ENCODE measurements at regions not wholly inside any gene's neighbourhood (a gene's known extent, or its start where the extent isn't known, plus 50 kb on each side); places are given as distances from the start of the nearest gene placed in this dataset.
"Not testable (repeated sequence)": the region's sequence is repeated elsewhere in the genome, so short reads cannot be mapped to it uniquely, and the experiment has no call there.

DNA sequence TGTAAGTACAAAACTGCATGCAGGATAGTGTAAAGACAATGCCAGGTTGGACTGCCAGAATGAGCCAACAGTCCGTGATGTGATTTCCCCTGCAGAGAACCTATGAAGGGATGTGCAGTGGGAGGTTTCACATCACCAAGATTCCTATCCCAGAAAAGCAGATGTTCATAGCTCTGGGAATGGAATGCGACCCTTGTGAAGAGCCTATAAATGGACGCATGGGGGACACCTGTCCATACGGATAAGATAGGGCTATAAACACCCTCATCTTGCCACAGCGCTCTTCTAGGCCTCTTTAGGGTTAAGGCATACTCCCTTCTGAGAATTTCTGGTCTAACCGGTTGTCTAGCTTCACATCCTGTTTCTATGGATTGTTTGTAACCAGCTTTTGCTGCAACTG lies 1261.8 kb downstream of the RAPGEF2 start:
- WGBS (ENCODE audit: insufficient coverage): 100% methylated on average over 1 of the region's 6 CpGs
- DNase-seq; POLR2A ChIA-PET; H3K9me3 ChIP-seq (ENCODE audit: control extremely low read depth in 1 of 5, control insufficient read depth in 4 of 5, insufficient read depth in 2 of 5, low read depth in 1 of 5, low read length in 4 of 5); H3K27ac ChIP-seq (ENCODE audit: insufficient read depth in 1 of 2, low read depth in 1 of 2, low read length in 2 of 2, poor library complexity in 1 of 2, severe bottlenecking in 2 of 2); H3K27me3 ChIP-seq (replicated peaks in 2 of 5; ENCODE audit: control insufficient read depth in 4 of 5, insufficient read depth in 5 of 5, low read length in 4 of 5); H3K36me3 ChIP-seq (ENCODE audit: control insufficient read depth in 4 of 4, insufficient read depth in 4 of 4, low read length in 3 of 4); H3K4me3 ChIP-seq (ENCODE audit: control insufficient read depth in 1 of 7, extremely low read depth in 1 of 7, insufficient read depth in 4 of 7, low read depth in 2 of 7, low read length in 6 of 7); H3K4me1 ChIP-seq (ENCODE audit: control extremely low read depth in 1 of 4, control insufficient read depth in 4 of 4, insufficient read depth in 4 of 4, low read length in 3 of 4): not testable (repeated sequence)
- CTCF ChIA-PET: interaction anchor here (1.3 kb wide), 1 partner anchor 8 kb away, joined by 3 read pairs; no protein-coding TSS in a partner anchor

DNA sequence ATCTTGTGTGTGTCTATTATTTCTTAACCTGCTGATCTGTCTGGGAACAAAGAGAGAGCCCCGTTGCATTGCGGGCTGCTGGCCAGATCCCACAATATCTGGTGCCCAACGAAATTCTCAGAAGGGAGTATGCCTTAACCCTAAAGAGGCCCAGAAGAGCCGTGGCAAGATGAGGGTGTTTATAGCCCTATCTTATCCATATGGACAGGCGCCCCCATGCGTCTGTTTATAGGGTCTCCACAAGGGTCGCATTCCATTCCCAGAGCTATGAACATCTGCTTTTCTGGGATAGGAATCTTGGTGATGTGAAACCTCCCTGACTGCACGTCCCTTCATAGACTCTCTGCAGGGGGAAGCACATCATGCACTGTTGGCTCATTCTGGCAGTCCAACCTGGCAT lies 1262.5 kb downstream of the RAPGEF2 start:
- H3K4me3 ChIP-seq (ENCODE audit: control insufficient read depth in 1 of 7, extremely low read depth in 1 of 7, insufficient read depth in 4 of 7, low read depth in 2 of 7, low read length in 6 of 7); H3K36me3 ChIP-seq (ENCODE audit: control insufficient read depth in 4 of 4, insufficient read depth in 4 of 4, low read length in 3 of 4); H3K27ac ChIP-seq (ENCODE audit: insufficient read depth in 1 of 2, low read depth in 1 of 2, low read length in 2 of 2, poor library complexity in 1 of 2, severe bottlenecking in 2 of 2); H3K9me3 ChIP-seq (ENCODE audit: control extremely low read depth in 1 of 5, control insufficient read depth in 4 of 5, insufficient read depth in 2 of 5, low read depth in 1 of 5, low read length in 4 of 5); DNase-seq; POLR2A ChIA-PET; H3K27me3 ChIP-seq (replicated peaks in 2 of 5; ENCODE audit: control insufficient read depth in 4 of 5, insufficient read depth in 5 of 5, low read length in 4 of 5); H3K4me1 ChIP-seq (ENCODE audit: control extremely low read depth in 1 of 4, control insufficient read depth in 4 of 4, insufficient read depth in 4 of 4, low read length in 3 of 4): not testable (repeated sequence)
- 77% methylated on average over 5 of the region's 8 CpGs for WGBS (ENCODE audit: insufficient coverage)
- CTCF ChIA-PET: interaction anchor here (1.3 kb wide), 1 partner anchor 8 kb away, joined by 3 read pairs; no protein-coding TSS in a partner anchor

DNA sequence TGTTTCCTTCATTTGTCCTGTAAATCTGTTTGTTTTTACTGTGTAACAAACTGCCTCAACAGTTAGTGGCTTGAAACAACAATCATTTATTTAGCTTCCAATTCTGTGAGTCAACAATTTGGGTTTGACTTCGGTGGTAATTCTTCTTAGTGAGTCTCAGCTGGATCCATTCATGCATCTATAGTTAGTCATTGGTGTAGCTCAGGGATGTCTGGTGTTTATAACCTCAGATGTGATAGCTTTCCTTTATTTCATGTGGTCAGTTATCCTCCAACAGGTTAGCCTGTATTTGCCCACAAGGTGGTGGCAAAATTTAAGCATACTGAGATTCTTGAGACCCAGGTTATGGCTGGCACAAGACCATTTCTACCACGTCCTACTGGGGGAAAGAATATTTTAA lies 1267.2 kb downstream of the RAPGEF2 start:
- Histone ChIP-seq H3K9me3 (ENCODE audit: control extremely low read depth in 1 of 5, control insufficient read depth in 4 of 5, insufficient read depth in 2 of 5, low read depth in 1 of 5, low read length in 4 of 5) (no peaks in the 10 kb centered on the region), H3K4me1 (ENCODE audit: control extremely low read depth in 1 of 4, control insufficient read depth in 4 of 4, insufficient read depth in 4 of 4, low read length in 3 of 4) (no peaks in the 10 kb centered on the region), H3K36me3 (ENCODE audit: control insufficient read depth in 4 of 4, insufficient read depth in 4 of 4, low read length in 3 of 4) (no peaks in the 10 kb centered on the region), H3K4me3 (ENCODE audit: control insufficient read depth in 1 of 7, extremely low read depth in 1 of 7, insufficient read depth in 4 of 7, low read depth in 2 of 7, low read length in 6 of 7) (no peak overlapping the region), H3K27me3 (replicated peaks in 2 of 5; ENCODE audit: control insufficient read depth in 4 of 5, insufficient read depth in 5 of 5, low read length in 4 of 5) (no peaks in the 10 kb centered on the region), H3K27ac (ENCODE audit: insufficient read depth in 1 of 2, low read depth in 1 of 2, low read length in 2 of 2, poor library complexity in 1 of 2, severe bottlenecking in 2 of 2) (no peak overlapping the region)
- 93% methylated on average over 2 of the region's 2 CpGs for WGBS (ENCODE audit: insufficient coverage)
- ChIA-PET POLR2A (no interaction called here), CTCF (no interaction called here)
- DNase-seq: no peak

DNA sequence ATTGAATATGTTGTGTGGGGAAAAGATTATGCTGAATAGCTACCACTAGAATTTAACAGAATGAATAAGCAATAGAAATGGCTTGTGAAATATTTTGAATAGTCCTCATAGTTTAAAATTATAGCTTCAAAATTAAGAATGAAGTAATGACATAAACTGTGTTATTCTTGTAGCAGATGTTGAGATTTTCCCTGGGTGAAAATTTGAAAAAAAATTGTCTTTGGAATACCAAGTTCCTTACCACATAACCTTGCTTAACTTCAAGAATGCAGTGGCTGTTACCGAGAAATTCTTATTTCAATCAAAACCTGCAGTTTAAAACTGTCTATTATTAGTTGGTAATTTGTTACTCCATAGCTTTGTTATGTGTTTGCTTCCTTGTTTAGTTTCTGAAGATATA lies 1268.6 kb downstream of the RAPGEF2 start:
- ChIA-PET CTCF (no interaction called here), POLR2A (no interaction called here)
- DNase-seq: no peak
- Histone ChIP-seq H3K4me1 (ENCODE audit: control extremely low read depth in 1 of 4, control insufficient read depth in 4 of 4, insufficient read depth in 4 of 4, low read length in 3 of 4) (no peaks in the 10 kb centered on the region), H3K4me3 (ENCODE audit: control insufficient read depth in 1 of 7, extremely low read depth in 1 of 7, insufficient read depth in 4 of 7, low read depth in 2 of 7, low read length in 6 of 7) (no peak overlapping the region), H3K9me3 (ENCODE audit: control extremely low read depth in 1 of 5, control insufficient read depth in 4 of 5, insufficient read depth in 2 of 5, low read depth in 1 of 5, low read length in 4 of 5) (no peaks in the 10 kb centered on the region), H3K36me3 (ENCODE audit: control insufficient read depth in 4 of 4, insufficient read depth in 4 of 4, low read length in 3 of 4) (no peaks in the 10 kb centered on the region), H3K27me3 (replicated peaks in 2 of 5; ENCODE audit: control insufficient read depth in 4 of 5, insufficient read depth in 5 of 5, low read length in 4 of 5) (no peaks in the 10 kb centered on the region), H3K27ac (ENCODE audit: insufficient read depth in 1 of 2, low read depth in 1 of 2, low read length in 2 of 2, poor library complexity in 1 of 2, severe bottlenecking in 2 of 2) (no peak overlapping the region)
- no CpG with 5 or more reads among the region's 1 CpG for WGBS (ENCODE audit: insufficient coverage)

DNA sequence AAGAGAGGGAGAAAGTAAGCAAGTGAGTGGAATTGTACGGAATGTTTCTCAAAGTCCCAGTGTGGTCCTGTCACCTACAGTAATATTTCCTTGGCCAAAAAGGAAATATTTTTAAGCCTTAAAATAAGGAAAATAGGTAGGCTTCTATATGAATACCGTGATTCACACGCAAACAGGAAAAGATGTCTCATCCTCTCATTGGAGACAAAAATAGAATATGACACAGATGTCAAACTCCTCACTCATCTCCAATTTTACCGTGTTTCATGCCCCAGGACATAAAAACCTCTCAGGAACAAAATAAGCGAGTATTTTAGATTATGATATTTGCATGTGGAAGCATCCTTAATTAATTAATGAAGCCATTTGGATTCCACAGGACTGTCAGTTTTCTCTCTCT lies 1269.5 kb downstream of the RAPGEF2 start:
- no CpG with 5 or more reads among the region's 5 CpGs for WGBS (ENCODE audit: insufficient coverage)
- CTCF ChIA-PET: no interaction called here

DNA sequence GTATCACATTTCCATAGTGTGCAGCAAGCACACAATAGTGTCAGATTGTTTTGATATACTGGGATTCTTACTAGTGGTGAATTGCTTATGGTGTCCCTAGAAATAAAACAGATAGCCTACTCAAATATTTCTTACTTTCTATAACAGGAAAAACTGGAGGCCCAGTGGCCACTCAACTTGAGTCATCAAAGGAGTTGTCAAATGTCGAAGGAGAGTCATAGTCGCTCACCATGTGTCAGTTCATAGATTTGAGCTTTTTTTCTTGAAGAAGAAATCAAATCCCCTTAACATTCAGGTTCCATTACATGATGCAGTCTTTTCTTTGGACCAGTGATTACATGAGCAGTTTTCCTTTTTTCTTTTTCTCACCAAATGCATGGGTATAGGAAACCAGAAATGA lies 1271.0 kb downstream of the RAPGEF2 start:
- Histone ChIP-seq H3K27ac (ENCODE audit: insufficient read depth in 1 of 2, low read depth in 1 of 2, low read length in 2 of 2, poor library complexity in 1 of 2, severe bottlenecking in 2 of 2) (no peak overlapping the region), H3K9me3 (ENCODE audit: control extremely low read depth in 1 of 5, control insufficient read depth in 4 of 5, insufficient read depth in 2 of 5, low read depth in 1 of 5, low read length in 4 of 5) (no peaks in the 10 kb centered on the region), H3K36me3 (ENCODE audit: control insufficient read depth in 4 of 4, insufficient read depth in 4 of 4, low read length in 3 of 4) (no peaks in the 10 kb centered on the region), H3K4me1 (ENCODE audit: control extremely low read depth in 1 of 4, control insufficient read depth in 4 of 4, insufficient read depth in 4 of 4, low read length in 3 of 4) (no peaks in the 10 kb centered on the region), H3K4me3 (ENCODE audit: control insufficient read depth in 1 of 7, extremely low read depth in 1 of 7, insufficient read depth in 4 of 7, low read depth in 2 of 7, low read length in 6 of 7) (no peak overlapping the region), H3K27me3 (replicated peaks in 2 of 5; ENCODE audit: control insufficient read depth in 4 of 5, insufficient read depth in 5 of 5, low read length in 4 of 5) (no peaks in the 10 kb centered on the region)
- no peak for DNase-seq
- ChIA-PET POLR2A (no interaction called here), CTCF (no interaction called here)
- WGBS (ENCODE audit: insufficient coverage): no CpG with 5 or more reads among the region's 2 CpGs

More for the DNA sequence above, 1269.5 kb downstream of the RAPGEF2 start:
- POLR2A ChIA-PET: no interaction called here
- Histone ChIP-seq H3K36me3 (ENCODE audit: control insufficient read depth in 4 of 4, insufficient read depth in 4 of 4, low read length in 3 of 4) (no peaks in the 10 kb centered on the region), H3K27me3 (replicated peaks in 2 of 5; ENCODE audit: control insufficient read depth in 4 of 5, insufficient read depth in 5 of 5, low read length in 4 of 5) (no peaks in the 10 kb centered on the region), H3K4me3 (ENCODE audit: control insufficient read depth in 1 of 7, extremely low read depth in 1 of 7, insufficient read depth in 4 of 7, low read depth in 2 of 7, low read length in 6 of 7) (no peak overlapping the region), H3K9me3 (ENCODE audit: control extremely low read depth in 1 of 5, control insufficient read depth in 4 of 5, insufficient read depth in 2 of 5, low read depth in 1 of 5, low read length in 4 of 5) (no peaks in the 10 kb centered on the region), H3K27ac (ENCODE audit: insufficient read depth in 1 of 2, low read depth in 1 of 2, low read length in 2 of 2, poor library complexity in 1 of 2, severe bottlenecking in 2 of 2) (no peak overlapping the region), H3K4me1 (ENCODE audit: control extremely low read depth in 1 of 4, control insufficient read depth in 4 of 4, insufficient read depth in 4 of 4, low read length in 3 of 4) (no peaks in the 10 kb centered on the region)
- DNase-seq: no peak

DNA sequence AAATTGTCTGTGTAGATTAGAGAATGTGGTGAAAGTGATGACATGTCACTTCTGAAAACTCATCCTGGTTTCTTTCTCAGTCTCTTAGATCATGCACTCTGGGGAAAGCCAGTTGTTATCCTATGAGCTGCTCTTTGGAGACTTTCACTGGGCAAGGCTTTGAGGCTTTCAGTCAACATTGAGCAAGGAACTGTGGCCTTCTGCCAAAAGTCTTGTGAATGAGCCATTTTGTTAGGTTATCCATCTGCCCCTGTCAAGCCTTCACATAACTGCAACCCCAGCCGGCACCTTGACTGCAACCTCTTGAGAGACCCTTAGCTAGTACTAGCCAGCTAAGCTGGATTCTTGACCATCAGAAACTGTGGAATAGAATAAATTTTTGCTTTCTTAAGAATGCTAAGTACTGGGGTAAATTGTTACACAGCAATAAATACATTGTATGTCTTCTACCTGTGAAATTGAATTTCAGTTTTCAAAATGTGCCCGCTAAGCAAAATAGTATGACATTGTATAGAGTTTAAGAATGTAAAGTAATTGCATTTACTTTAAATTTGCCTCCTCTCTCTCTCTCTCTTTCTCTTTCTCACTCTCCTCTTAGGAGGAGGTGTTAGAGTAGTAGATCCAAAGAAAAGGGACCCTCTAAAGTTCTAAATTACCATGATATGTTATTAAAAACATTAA lies 1273.0 kb downstream of the RAPGEF2 start:
- ChIA-PET CTCF (interaction anchor here (1.8 kb wide), 1 partner anchor 9 kb away, joined by 6 read pairs; no protein-coding TSS in a partner anchor), POLR2A (no interaction called here)
- no peaks in the 10 kb centered on the region for H3K9me3 ChIP-seq (ENCODE audit: control extremely low read depth in 1 of 5, control insufficient read depth in 4 of 5, insufficient read depth in 2 of 5, low read depth in 1 of 5, low read length in 4 of 5)
- H3K27me3 ChIP-seq (replicated peaks in 2 of 5; ENCODE audit: control insufficient read depth in 4 of 5, insufficient read depth in 5 of 5, low read length in 4 of 5): no peaks in the 10 kb centered on the region
- DNase-seq: no peak
- H3K27ac ChIP-seq (ENCODE audit: insufficient read depth in 1 of 2, low read depth in 1 of 2, low read length in 2 of 2, poor library complexity in 1 of 2, severe bottlenecking in 2 of 2): no peak overlapping the region
- no peaks in the 10 kb centered on the region for H3K4me1 ChIP-seq (ENCODE audit: control extremely low read depth in 1 of 4, control insufficient read depth in 4 of 4, insufficient read depth in 4 of 4, low read length in 3 of 4)
- H3K36me3 ChIP-seq (ENCODE audit: control insufficient read depth in 4 of 4, insufficient read depth in 4 of 4, low read length in 3 of 4): no peaks in the 10 kb centered on the region
- WGBS (ENCODE audit: insufficient coverage): no CpG with 5 or more reads among the region's 2 CpGs
- no peak overlapping the region for H3K4me3 ChIP-seq (ENCODE audit: control insufficient read depth in 1 of 7, extremely low read depth in 1 of 7, insufficient read depth in 4 of 7, low read depth in 2 of 7, low read length in 6 of 7)
